ENCODE measurements at regions not wholly inside any gene's neighbourhood (a gene's known extent, or its start where the extent isn't known, plus 50 kb on each side); places are given as distances from the start of the nearest gene placed in this dataset.

DNA sequence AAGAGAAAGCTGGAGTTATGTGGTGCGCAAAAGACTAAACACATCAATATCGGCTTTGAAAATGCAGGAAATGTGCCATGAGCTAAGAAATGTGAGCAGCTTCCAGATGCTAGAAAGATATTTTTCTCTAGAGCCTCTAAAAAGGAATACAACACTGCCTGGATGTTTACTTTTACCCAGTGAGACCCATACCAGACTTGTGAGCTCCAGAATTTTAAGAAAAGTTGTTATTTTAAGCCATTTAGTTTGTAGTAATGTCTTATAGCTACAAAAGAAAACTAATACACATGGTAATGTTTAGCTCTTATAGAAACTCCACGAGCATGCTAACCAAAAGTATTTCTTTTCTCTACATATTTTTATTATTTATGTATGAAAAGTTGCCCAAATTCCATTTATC lies 1389.4 kb downstream of the C4orf33 start (continued):
- TF ChIP-seq, protein P1, sequence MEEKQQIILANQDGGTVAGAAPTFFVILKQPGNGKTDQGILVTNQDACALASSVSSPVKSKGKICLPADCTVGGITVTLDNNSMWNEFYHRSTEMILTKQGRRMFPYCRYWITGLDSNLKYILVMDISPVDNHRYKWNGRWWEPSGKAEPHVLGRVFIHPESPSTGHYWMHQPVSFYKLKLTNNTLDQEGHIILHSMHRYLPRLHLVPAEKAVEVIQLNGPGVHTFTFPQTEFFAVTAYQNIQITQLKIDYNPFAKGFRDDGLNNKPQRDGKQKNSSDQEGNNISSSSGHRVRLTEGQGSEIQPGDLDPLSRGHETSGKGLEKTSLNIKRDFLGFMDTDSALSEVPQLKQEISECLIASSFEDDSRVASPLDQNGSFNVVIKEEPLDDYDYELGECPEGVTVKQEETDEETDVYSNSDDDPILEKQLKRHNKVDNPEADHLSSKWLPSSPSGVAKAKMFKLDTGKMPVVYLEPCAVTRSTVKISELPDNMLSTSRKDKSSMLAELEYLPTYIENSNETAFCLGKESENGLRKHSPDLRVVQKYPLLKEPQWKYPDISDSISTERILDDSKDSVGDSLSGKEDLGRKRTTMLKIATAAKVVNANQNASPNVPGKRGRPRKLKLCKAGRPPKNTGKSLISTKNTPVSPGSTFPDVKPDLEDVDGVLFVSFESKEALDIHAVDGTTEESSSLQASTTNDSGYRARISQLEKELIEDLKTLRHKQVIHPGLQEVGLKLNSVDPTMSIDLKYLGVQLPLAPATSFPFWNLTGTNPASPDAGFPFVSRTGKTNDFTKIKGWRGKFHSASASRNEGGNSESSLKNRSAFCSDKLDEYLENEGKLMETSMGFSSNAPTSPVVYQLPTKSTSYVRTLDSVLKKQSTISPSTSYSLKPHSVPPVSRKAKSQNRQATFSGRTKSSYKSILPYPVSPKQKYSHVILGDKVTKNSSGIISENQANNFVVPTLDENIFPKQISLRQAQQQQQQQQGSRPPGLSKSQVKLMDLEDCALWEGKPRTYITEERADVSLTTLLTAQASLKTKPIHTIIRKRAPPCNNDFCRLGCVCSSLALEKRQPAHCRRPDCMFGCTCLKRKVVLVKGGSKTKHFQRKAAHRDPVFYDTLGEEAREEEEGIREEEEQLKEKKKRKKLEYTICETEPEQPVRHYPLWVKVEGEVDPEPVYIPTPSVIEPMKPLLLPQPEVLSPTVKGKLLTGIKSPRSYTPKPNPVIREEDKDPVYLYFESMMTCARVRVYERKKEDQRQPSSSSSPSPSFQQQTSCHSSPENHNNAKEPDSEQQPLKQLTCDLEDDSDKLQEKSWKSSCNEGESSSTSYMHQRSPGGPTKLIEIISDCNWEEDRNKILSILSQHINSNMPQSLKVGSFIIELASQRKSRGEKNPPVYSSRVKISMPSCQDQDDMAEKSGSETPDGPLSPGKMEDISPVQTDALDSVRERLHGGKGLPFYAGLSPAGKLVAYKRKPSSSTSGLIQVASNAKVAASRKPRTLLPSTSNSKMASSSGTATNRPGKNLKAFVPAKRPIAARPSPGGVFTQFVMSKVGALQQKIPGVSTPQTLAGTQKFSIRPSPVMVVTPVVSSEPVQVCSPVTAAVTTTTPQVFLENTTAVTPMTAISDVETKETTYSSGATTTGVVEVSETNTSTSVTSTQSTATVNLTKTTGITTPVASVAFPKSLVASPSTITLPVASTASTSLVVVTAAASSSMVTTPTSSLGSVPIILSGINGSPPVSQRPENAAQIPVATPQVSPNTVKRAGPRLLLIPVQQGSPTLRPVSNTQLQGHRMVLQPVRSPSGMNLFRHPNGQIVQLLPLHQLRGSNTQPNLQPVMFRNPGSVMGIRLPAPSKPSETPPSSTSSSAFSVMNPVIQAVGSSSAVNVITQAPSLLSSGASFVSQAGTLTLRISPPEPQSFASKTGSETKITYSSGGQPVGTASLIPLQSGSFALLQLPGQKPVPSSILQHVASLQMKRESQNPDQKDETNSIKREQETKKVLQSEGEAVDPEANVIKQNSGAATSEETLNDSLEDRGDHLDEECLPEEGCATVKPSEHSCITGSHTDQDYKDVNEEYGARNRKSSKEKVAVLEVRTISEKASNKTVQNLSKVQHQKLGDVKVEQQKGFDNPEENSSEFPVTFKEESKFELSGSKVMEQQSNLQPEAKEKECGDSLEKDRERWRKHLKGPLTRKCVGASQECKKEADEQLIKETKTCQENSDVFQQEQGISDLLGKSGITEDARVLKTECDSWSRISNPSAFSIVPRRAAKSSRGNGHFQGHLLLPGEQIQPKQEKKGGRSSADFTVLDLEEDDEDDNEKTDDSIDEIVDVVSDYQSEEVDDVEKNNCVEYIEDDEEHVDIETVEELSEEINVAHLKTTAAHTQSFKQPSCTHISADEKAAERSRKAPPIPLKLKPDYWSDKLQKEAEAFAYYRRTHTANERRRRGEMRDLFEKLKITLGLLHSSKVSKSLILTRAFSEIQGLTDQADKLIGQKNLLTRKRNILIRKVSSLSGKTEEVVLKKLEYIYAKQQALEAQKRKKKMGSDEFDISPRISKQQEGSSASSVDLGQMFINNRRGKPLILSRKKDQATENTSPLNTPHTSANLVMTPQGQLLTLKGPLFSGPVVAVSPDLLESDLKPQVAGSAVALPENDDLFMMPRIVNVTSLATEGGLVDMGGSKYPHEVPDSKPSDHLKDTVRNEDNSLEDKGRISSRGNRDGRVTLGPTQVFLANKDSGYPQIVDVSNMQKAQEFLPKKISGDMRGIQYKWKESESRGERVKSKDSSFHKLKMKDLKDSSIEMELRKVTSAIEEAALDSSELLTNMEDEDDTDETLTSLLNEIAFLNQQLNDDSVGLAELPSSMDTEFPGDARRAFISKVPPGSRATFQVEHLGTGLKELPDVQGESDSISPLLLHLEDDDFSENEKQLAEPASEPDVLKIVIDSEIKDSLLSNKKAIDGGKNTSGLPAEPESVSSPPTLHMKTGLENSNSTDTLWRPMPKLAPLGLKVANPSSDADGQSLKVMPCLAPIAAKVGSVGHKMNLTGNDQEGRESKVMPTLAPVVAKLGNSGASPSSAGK (IDR thresholded peaks at IDR 0.05): no peak
- TF ChIP-seq, protein P2, sequence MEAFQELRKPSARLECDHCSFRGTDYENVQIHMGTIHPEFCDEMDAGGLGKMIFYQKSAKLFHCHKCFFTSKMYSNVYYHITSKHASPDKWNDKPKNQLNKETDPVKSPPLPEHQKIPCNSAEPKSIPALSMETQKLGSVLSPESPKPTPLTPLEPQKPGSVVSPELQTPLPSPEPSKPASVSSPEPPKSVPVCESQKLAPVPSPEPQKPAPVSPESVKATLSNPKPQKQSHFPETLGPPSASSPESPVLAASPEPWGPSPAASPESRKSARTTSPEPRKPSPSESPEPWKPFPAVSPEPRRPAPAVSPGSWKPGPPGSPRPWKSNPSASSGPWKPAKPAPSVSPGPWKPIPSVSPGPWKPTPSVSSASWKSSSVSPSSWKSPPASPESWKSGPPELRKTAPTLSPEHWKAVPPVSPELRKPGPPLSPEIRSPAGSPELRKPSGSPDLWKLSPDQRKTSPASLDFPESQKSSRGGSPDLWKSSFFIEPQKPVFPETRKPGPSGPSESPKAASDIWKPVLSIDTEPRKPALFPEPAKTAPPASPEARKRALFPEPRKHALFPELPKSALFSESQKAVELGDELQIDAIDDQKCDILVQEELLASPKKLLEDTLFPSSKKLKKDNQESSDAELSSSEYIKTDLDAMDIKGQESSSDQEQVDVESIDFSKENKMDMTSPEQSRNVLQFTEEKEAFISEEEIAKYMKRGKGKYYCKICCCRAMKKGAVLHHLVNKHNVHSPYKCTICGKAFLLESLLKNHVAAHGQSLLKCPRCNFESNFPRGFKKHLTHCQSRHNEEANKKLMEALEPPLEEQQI (IDR thresholded peaks at IDR 0.05): no peak
- TF ChIP-seq CBX1 (IDR thresholded peaks at IDR 0.05; ENCODE audit: low read depth): no peak
